Nephron progenitor cell (in vitro differentiated cells): ENCODE measurements at regions not wholly inside any gene's neighbourhood (a gene's known extent, or its start where the extent isn't known, plus 50 kb on each side); places are given as distances from the start of the nearest gene placed in this dataset.

Experiments
- DNase-seq: peaks from one replicate; pipeline ENCODE4 v3.0.0; 2021
- H3K27ac Mint-ChIP-seq: 2 replicates; pipeline ENCODE4 v1.8.0; 2021; ENCODE audit warnings: mild to moderate bottlenecking, moderate library complexity, mixed read lengths
- H3K27me3 Mint-ChIP-seq: 2 replicates; pipeline ENCODE4 v1.8.0; 2021; ENCODE audit warnings: mild to moderate bottlenecking, low read depth, mixed read lengths; ENCODE audit not compliant: poor library complexity
- H3K36me3 Mint-ChIP-seq: 2 replicates; pipeline ENCODE4 v1.8.0; 2021; ENCODE audit warnings: low read depth, mixed read lengths
- H3K4me1 Mint-ChIP-seq: 2 replicates; pipeline ENCODE4 v1.8.0; 2021; ENCODE audit warnings: mixed read lengths
- H3K4me3 Mint-ChIP-seq: 2 replicates; pipeline ENCODE4 v1.8.0; 2021; ENCODE audit warnings: mild to moderate bottlenecking, moderate library complexity, mixed read lengths
- H3K9me3 Mint-ChIP-seq: 2 replicates; pipeline ENCODE4 v1.8.0; 2021; ENCODE audit warnings: mild to moderate bottlenecking, moderate library complexity, mixed read lengths
- CTCF ChIP-seq: fragments of 200-600 bp; sonication (generic); IDR thresholded peaks from 2 replicates; pipeline ENCODE4 v1.5.0; 2021; ENCODE audit warnings: antibody characterized with exemption

GRCh38 chr2:239690651-239691631 lies 290.1 kb upstream of the HDAC4 start:
- Mint-ChIP-seq H3K27ac (no peak overlapping the region), H3K9me3 (no peaks in the 10 kb centered on the region), H3K27me3 (peaks cover 23% of the 10 kb centered on the region), H3K4me1 (peaks cover 33% of the 10 kb centered on the region), H3K36me3 (no peaks in the 10 kb centered on the region), H3K4me3 (no peak overlapping the region)
- TF ChIP-seq CTCF: no peak
- no peak for DNase-seq

GRCh38 chr2:239689985-239690384 lies 289.2 kb upstream of the HDAC4 start:
- peaks cover 37% of the 10 kb centered on the region for H3K4me1 Mint-ChIP-seq
- no peak for DNase-seq
- TF ChIP-seq CTCF: no peak
- no peaks in the 10 kb centered on the region for H3K9me3 Mint-ChIP-seq
- no peaks in the 10 kb centered on the region for H3K36me3 Mint-ChIP-seq
- no peak overlapping the region for H3K27ac Mint-ChIP-seq
- H3K27me3 Mint-ChIP-seq: peaks cover 26% of the 10 kb centered on the region
- H3K4me3 Mint-ChIP-seq: no peak overlapping the region

- Mint-ChIP-seq H3K27ac (peak overlapping the region; percentile 51), H3K9me3 (peaks cover 2% of the 10 kb centered on the region), H3K27me3 (peaks cover 27% of the 10 kb centered on the region), H3K36me3 (no peaks in the 10 kb centered on the region), H3K4me1 (peaks cover 37% of the 10 kb centered on the region), H3K4me3 (no peak overlapping the region)
- no peak for TF ChIP-seq CTCF
- DNase-seq: no peak
Measured at GRCh38 chr2:239689410-239689809, 288.6 kb upstream of the HDAC4 start.

- Mint-ChIP-seq H3K36me3 (no peaks in the 10 kb centered on the region), H3K27me3 (peaks cover 30% of the 10 kb centered on the region), H3K4me1 (peaks cover 37% of the 10 kb centered on the region), H3K9me3 (peaks cover 8% of the 10 kb centered on the region), H3K27ac (no peak overlapping the region), H3K4me3 (no peak overlapping the region)
- no peak for DNase-seq
- no peak for TF ChIP-seq CTCF
Measured at GRCh38 chr2:239688840-239689239, 288.0 kb upstream of the HDAC4 start.

- TF ChIP-seq CTCF: no peak
- no peaks in the 10 kb centered on the region for H3K36me3 Mint-ChIP-seq
- peaks cover 37% of the 10 kb centered on the region for H3K4me1 Mint-ChIP-seq
- DNase-seq: peak; percentile 21
- no peak overlapping the region for H3K27ac Mint-ChIP-seq
- no peak overlapping the region for H3K4me3 Mint-ChIP-seq
- H3K9me3 Mint-ChIP-seq: peaks cover 14% of the 10 kb centered on the region
- H3K27me3 Mint-ChIP-seq: peaks cover 33% of the 10 kb centered on the region
Measured at GRCh38 chr2:239688122-239688681, 287.4 kb upstream of the HDAC4 start.
